ENCODE measurements at regions not wholly inside any gene's neighbourhood (a gene's known extent, or its start where the extent isn't known, plus 50 kb on each side); places are given as distances from the start of the nearest gene placed in this dataset.

- Histone ChIP-seq H3K4me3 (ENCODE audit: insufficient read depth, low read length, poor library complexity, severe bottlenecking) (no peak overlapping the region), H3K9me3 (ENCODE audit: insufficient read depth, low read length) (no peaks in the 10 kb centered on the region), H3F3A (ENCODE audit: insufficient read depth) (no peaks in the 10 kb centered on the region), H3K4me2 (ENCODE audit: low read depth, low read length, poor library complexity, severe bottlenecking) (no peak overlapping the region), H3K9ac (ENCODE audit: low read length) (no peak overlapping the region), H4K20me1 (ENCODE audit: low read depth, low read length) (no peaks in the 10 kb centered on the region), H3K27ac (ENCODE audit: low read depth, low read length) (no peak overlapping the region), H2AFZ (ENCODE audit: low read depth, low read length, severe bottlenecking) (no peak overlapping the region), H3K36me3 (ENCODE audit: low read length) (no peaks in the 10 kb centered on the region), H3K27me3 (ENCODE audit: low read length) (no peaks in the 10 kb centered on the region), H3K9me2 (replicated peaks; ENCODE audit: insufficient read depth, low read length) (no peaks in the 10 kb centered on the region), H3K79me2 (ENCODE audit: insufficient read depth, low read length) (no peaks in the 10 kb centered on the region)
- TF ChIP-seq CTCF (IDR thresholded peaks at IDR 0.05; ENCODE audit: insufficient read depth, low read length, poor library complexity, severe bottlenecking): no peak
- TF ChIP-seq EZH2phosphoT487 (conservative IDR thresholded peaks at IDR 0.05; ENCODE audit: low read length): no peak
These were observed 120.6 kb upstream of the EDNRA start for GRCh38 chr4:147360301-147360700.

GRCh38 chr4:147361726-147362125 lies 119.2 kb upstream of the EDNRA start:
- Histone ChIP-seq H3K4me3 (ENCODE audit: insufficient read depth, low read length, poor library complexity, severe bottlenecking) (no peak overlapping the region), H3K4me2 (ENCODE audit: low read depth, low read length, poor library complexity, severe bottlenecking) (no peak overlapping the region), H3K9me3 (ENCODE audit: insufficient read depth, low read length) (no peaks in the 10 kb centered on the region), H3F3A (ENCODE audit: insufficient read depth) (no peaks in the 10 kb centered on the region), H3K79me2 (ENCODE audit: insufficient read depth, low read length) (no peaks in the 10 kb centered on the region), H4K20me1 (ENCODE audit: low read depth, low read length) (no peaks in the 10 kb centered on the region), H3K27me3 (ENCODE audit: low read length) (no peaks in the 10 kb centered on the region), H2AFZ (ENCODE audit: low read depth, low read length, severe bottlenecking) (no peak overlapping the region), H3K36me3 (ENCODE audit: low read length) (no peaks in the 10 kb centered on the region), H3K9me2 (replicated peaks; ENCODE audit: insufficient read depth, low read length) (no peaks in the 10 kb centered on the region), H3K27ac (ENCODE audit: low read depth, low read length) (no peak overlapping the region), H3K9ac (ENCODE audit: low read length) (no peak overlapping the region)
- TF ChIP-seq CTCF (IDR thresholded peaks at IDR 0.05; ENCODE audit: insufficient read depth, low read length, poor library complexity, severe bottlenecking) (no peak), EZH2phosphoT487 (conservative IDR thresholded peaks at IDR 0.05; ENCODE audit: low read length) (no peak)

- Histone ChIP-seq H3K9me2 (replicated peaks; ENCODE audit: insufficient read depth, low read length) (no peaks in the 10 kb centered on the region), H3K4me2 (ENCODE audit: low read depth, low read length, poor library complexity, severe bottlenecking) (no peak overlapping the region), H3K27ac (ENCODE audit: low read depth, low read length) (no peak overlapping the region), H3K36me3 (ENCODE audit: low read length) (no peaks in the 10 kb centered on the region), H3K9me3 (ENCODE audit: insufficient read depth, low read length) (no peaks in the 10 kb centered on the region), H3K4me3 (ENCODE audit: insufficient read depth, low read length, poor library complexity, severe bottlenecking) (no peak overlapping the region), H3F3A (ENCODE audit: insufficient read depth) (no peaks in the 10 kb centered on the region), H4K20me1 (ENCODE audit: low read depth, low read length) (no peaks in the 10 kb centered on the region), H3K27me3 (ENCODE audit: low read length) (no peaks in the 10 kb centered on the region), H3K9ac (ENCODE audit: low read length) (no peak overlapping the region), H3K79me2 (ENCODE audit: insufficient read depth, low read length) (no peaks in the 10 kb centered on the region), H2AFZ (ENCODE audit: low read depth, low read length, severe bottlenecking) (no peak overlapping the region)
- TF ChIP-seq EZH2phosphoT487 (conservative IDR thresholded peaks at IDR 0.05; ENCODE audit: low read length) (no peak), CTCF (IDR thresholded peaks at IDR 0.05; ENCODE audit: insufficient read depth, low read length, poor library complexity, severe bottlenecking) (no peak)
These were observed 118.0 kb upstream of the EDNRA start for GRCh38 chr4:147362938-147363337.

Data from SU-DHL-6 (cell line).